ENCODE measurements at regions not wholly inside any gene's neighbourhood (a gene's known extent, or its start where the extent isn't known, plus 50 kb on each side); places are given as distances from the start of the nearest gene placed in this dataset.

- Histone ChIP-seq H3K36me3 (ENCODE audit: insufficient read depth, low read length) (no peaks in the 10 kb centered on the region), H3K4me3 (ENCODE audit: low read length) (no peak overlapping the region), H3K27ac (ENCODE audit: low read depth in 1 of 2, low read length in 2 of 2) (no peak overlapping the region), H3K27me3 (ENCODE audit: control insufficient read depth in 1 of 2, insufficient read depth in 2 of 2, low read length in 2 of 2) (no peaks in the 10 kb centered on the region), H3K4me1 (ENCODE audit: insufficient read depth, low read length) (no peaks in the 10 kb centered on the region), H3K9me3 (ENCODE audit: control insufficient read depth in 1 of 2, insufficient read depth in 1 of 2, low read length in 2 of 2) (no peaks in the 10 kb centered on the region)
- ATAC-seq (ENCODE audit: poor library complexity) = no peak
- TF ChIP-seq, protein P1, sequence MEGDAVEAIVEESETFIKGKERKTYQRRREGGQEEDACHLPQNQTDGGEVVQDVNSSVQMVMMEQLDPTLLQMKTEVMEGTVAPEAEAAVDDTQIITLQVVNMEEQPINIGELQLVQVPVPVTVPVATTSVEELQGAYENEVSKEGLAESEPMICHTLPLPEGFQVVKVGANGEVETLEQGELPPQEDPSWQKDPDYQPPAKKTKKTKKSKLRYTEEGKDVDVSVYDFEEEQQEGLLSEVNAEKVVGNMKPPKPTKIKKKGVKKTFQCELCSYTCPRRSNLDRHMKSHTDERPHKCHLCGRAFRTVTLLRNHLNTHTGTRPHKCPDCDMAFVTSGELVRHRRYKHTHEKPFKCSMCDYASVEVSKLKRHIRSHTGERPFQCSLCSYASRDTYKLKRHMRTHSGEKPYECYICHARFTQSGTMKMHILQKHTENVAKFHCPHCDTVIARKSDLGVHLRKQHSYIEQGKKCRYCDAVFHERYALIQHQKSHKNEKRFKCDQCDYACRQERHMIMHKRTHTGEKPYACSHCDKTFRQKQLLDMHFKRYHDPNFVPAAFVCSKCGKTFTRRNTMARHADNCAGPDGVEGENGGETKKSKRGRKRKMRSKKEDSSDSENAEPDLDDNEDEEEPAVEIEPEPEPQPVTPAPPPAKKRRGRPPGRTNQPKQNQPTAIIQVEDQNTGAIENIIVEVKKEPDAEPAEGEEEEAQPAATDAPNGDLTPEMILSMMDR (IDR thresholded peaks at IDR 0.05) = no peak
- H3K9me3 Mint-ChIP-seq = no peaks in the 10 kb centered on the region
- H3K4me3 Mint-ChIP-seq = no peak overlapping the region
- H3K27ac Mint-ChIP-seq = no peak overlapping the region
- H3K4me1 Mint-ChIP-seq (ENCODE audit: low read depth) = no peaks in the 10 kb centered on the region
- intact Hi-C loops (cut with DNase I, micrococcal nuclease) = no loop called here
- peaks cover 14% of the 10 kb centered on the region for H3K27me3 Mint-ChIP-seq
- H3K36me3 Mint-ChIP-seq (ENCODE audit: low read depth) = no peaks in the 10 kb centered on the region
- POLR2A ChIA-PET = no interaction called here
- CTCF ChIA-PET = no interaction called here
- no peak for DNase-seq
These were observed 105.9 kb downstream of the SALL1 start for GRCh38 chr16:51045186-51045585.

DNA sequence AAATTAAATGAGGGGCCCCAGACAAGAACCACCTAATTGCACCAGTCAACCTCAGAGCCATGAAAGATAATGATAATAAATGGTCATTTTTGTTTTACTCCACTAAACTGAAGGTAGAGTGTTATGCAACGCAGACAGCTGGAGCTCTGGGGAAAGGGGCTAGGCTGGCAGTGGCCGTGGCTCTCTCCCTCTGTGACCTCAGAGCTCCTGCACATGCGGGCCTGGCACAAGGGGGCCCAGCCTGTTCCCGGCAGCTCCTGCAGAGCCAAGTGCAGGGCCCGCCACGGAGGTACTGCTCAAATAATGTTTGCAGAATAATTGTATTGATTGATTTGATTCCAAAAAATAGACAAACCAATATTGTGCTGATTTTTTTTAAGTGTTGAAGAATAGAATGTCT is 109.5 kb downstream of the SALL1 start:
- no peak overlapping the region for H3K4me3 Mint-ChIP-seq
- DNase-seq (no peak), ATAC-seq (ENCODE audit: poor library complexity) (no peak)
- peaks cover 23% of the 10 kb centered on the region for H3K27me3 Mint-ChIP-seq
- CTCF ChIA-PET = no interaction called here
- POLR2A ChIA-PET = no interaction called here
- Histone ChIP-seq H3K36me3 (ENCODE audit: insufficient read depth, low read length) (no peaks in the 10 kb centered on the region), H3K27me3 (ENCODE audit: control insufficient read depth in 1 of 2, insufficient read depth in 2 of 2, low read length in 2 of 2) (no peaks in the 10 kb centered on the region), H3K9me3 (ENCODE audit: control insufficient read depth in 1 of 2, insufficient read depth in 1 of 2, low read length in 2 of 2) (peaks cover 0 to 4% of the 10 kb centered on the region in 2 experiments), H3K4me3 (ENCODE audit: low read length) (no peak overlapping the region), H3K27ac (ENCODE audit: low read depth in 1 of 2, low read length in 2 of 2) (no peak overlapping the region), H3K4me1 (ENCODE audit: insufficient read depth, low read length) (no peaks in the 10 kb centered on the region)
- TF ChIP-seq, protein P1 (IDR thresholded peaks at IDR 0.05) = no peak
- H3K4me1 Mint-ChIP-seq (ENCODE audit: low read depth) = no peaks in the 10 kb centered on the region
- H3K36me3 Mint-ChIP-seq (ENCODE audit: low read depth) = no peaks in the 10 kb centered on the region
- intact Hi-C loops (cut with DNase I, micrococcal nuclease) = no loop called here
- H3K9me3 Mint-ChIP-seq = no peaks in the 10 kb centered on the region
- no peak overlapping the region for H3K27ac Mint-ChIP-seq

DNA sequence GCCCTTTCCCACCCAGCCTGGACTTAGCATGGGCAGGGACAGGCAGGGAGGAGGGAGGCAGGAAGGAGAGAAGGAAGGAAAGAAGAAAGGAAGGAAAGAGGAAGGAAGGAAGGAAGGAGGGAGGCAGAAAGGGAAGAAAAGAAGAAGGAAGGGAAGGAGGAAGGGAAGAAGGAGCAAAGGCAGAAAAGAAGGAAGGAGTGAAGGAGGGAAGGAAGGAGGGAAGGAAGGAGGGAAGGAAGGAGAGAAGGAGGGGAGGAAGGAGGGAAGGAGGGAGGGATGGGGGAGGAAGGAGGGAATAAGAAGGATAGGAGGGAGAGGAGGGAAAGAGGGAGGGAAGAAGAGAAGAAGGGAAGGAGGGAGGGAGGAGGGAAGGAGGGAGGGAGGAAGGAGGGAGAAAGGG is 110.4 kb downstream of the SALL1 start:
- CTCF ChIA-PET = no interaction called here
- DNase-seq (no peak), ATAC-seq (ENCODE audit: poor library complexity) (no peak)
- Histone ChIP-seq H3K9me3 (ENCODE audit: control insufficient read depth in 1 of 2, insufficient read depth in 1 of 2, low read length in 2 of 2) (peaks cover 0 to 4% of the 10 kb centered on the region in 2 experiments), H3K4me1 (ENCODE audit: insufficient read depth, low read length) (no peaks in the 10 kb centered on the region), H3K27ac (ENCODE audit: low read depth in 1 of 2, low read length in 2 of 2) (no peak overlapping the region), H3K36me3 (ENCODE audit: insufficient read depth, low read length) (no peaks in the 10 kb centered on the region), H3K4me3 (ENCODE audit: low read length) (no peak overlapping the region), H3K27me3 (ENCODE audit: control insufficient read depth in 1 of 2, insufficient read depth in 2 of 2, low read length in 2 of 2) (no peaks in the 10 kb centered on the region)
- TF ChIP-seq, protein P1 (IDR thresholded peaks at IDR 0.05) = no peak
- Mint-ChIP-seq H3K36me3 (ENCODE audit: low read depth) (no peaks in the 10 kb centered on the region), H3K9me3 (no peaks in the 10 kb centered on the region), H3K4me3 (no peak overlapping the region), H3K4me1 (ENCODE audit: low read depth) (no peaks in the 10 kb centered on the region), H3K27me3 (peaks cover 23% of the 10 kb centered on the region), H3K27ac (no peak overlapping the region)
- POLR2A ChIA-PET = no interaction called here
- intact Hi-C loops (cut with DNase I, micrococcal nuclease) = no loop called here
